ENCODE measurements at regions not wholly inside any gene's neighbourhood (a gene's known extent, or its start where the extent isn't known, plus 50 kb on each side); places are given as distances from the start of the nearest gene placed in this dataset.

DNA sequence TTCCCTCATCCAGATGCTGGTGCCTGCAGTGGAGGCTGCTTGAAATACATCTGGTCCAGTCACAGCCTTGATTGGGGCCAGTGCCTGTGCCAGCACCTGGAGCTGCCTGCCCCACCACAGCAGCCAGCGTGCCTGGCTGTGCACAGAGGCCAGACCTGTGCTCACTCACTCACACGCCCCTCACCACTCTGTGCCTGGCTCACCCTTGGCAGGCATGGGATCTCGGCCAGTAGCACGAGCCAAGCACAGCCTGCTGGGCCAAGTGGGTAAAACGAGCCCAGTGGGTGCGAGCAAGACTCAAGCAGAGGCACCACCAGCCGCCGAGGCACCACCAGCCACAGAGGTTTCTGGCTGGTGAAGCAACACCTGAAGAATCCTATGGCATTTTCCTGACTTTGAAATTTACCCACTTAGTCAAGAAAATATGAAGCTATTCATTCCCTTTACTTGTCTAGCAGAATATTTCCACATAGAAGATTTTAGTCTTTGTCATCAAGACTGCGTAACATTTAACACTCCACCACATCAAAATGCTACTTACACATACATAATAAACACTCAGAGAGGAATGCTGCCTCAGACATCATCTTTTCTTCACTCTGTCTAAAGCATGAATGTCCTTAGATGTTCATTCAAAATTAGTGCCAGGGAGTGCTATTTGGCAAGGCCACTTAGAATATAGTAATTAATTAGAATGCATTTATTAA is 424.3 kb upstream of the FAT3 start:
- POLR2A ChIA-PET: no interaction called here
- Mint-ChIP-seq H3K4me3 (no peak overlapping the region), H3K4me1 (no peaks in the 10 kb centered on the region), H3K27me3 (peaks cover 0 to 2% (median 0%) of the 10 kb centered on the region in 5 donors), H3K27ac (no peak overlapping the region), H3K36me3 (no peaks in the 10 kb centered on the region), H3K9me3 (peaks cover 0 to 6% (median 2%) of the 10 kb centered on the region in 9 donors)
- no peak for DNase-seq
- no peak for ATAC-seq

DNA sequence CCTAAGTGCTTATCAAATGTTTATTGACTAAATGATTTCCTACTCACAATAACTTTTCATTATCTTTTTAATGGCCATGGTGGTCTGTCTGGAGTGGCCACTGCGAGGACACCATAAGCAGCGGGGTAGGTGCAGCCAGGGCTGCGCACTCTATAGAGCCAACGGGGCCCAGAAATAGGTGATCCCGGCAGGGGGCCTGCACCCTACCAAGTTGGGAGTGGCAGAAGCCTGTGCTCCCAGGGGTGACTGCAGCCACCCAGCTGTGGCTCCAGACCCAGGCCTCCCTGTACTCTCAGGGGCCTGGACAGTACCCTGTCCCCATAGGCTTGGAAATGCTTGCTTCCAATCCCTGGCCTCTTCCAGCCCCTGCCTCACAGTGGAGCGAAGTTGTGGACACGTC is 426.4 kb upstream of the FAT3 start:
- Mint-ChIP-seq H3K4me3 (no peak overlapping the region), H3K9me3 (peaks cover 0 to 6% (median 2%) of the 10 kb centered on the region in 9 donors), H3K27me3 (peaks cover 0 to 2% (median 0%) of the 10 kb centered on the region in 5 donors), H3K4me1 (no peaks in the 10 kb centered on the region), H3K27ac (no peak overlapping the region), H3K36me3 (no peaks in the 10 kb centered on the region)
- no peak for DNase-seq
- no peak for ATAC-seq
- POLR2A ChIA-PET: no interaction called here

DNA sequence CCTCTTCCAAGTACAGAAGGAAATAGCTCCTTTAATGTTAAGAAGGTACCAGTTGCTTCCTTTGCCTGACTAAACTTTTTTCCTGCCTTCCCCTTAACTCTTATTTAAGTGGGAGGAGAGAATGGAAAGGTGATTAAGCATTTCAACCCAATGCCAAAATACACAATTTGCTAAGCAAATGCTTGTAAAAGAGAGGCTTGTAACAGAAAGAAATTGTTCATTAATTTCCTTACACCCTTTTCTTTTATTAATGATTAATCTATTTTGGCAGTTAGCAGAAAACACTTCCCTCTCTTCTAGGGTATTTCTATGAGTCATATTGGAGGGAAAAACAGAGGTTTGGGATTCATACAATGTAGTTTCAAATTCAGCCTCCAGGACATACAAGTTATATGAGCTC is 427.6 kb upstream of the FAT3 start:
- peaks cover 0 to 6% (median 2%) of the 10 kb centered on the region in 9 donors for H3K9me3 Mint-ChIP-seq
- H3K27me3 Mint-ChIP-seq: peaks cover 0 to 2% (median 0%) of the 10 kb centered on the region in 5 donors
- H3K36me3 Mint-ChIP-seq: no peaks in the 10 kb centered on the region
- POLR2A ChIA-PET: no interaction called here
- DNase-seq: no peak
- no peak for ATAC-seq
- no peak overlapping the region for H3K27ac Mint-ChIP-seq
- no peaks in the 10 kb centered on the region for H3K4me1 Mint-ChIP-seq
- H3K4me3 Mint-ChIP-seq: no peak overlapping the region

DNA sequence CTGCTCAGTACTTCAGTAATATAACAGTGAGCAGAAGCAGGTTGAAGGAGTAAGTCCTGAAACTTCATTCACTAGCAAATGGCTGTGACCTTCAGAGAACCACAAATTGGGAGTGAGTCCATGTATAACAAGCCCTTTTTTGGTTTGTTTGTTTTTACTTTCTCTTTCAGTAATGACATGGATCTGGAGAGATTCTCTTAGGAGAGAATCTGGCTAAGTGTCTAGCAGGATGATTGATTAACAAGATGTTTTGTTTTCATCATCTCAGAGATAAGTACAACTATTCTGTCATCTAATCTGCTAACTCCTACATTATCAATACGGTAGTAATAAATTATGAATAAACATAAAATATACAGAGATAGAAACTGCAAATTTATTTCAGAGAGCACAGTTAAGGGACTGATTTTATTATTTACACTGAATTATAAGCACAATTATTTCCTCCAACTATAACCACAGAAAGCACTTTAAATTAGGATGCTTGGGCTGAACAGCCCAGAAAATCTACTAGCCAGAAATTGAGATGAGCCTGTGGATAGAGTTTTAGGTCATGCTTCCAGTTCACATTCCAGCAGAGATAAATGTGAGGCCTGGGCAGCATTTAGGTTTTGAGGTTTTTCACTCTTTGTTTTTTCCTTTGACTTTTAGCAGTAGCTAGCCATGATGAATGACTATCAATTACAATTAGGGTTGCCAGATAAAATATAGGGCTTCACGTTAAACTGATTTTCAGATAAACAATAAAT is 429.3 kb upstream of the FAT3 start:
- Mint-ChIP-seq H3K36me3 (no peaks in the 10 kb centered on the region), H3K27ac (no peak overlapping the region), H3K4me1 (no peaks in the 10 kb centered on the region), H3K4me3 (no peak overlapping the region), H3K9me3 (peaks cover 0 to 6% (median 0%) of the 10 kb centered on the region in 9 donors), H3K27me3 (peaks cover 0 to 2% (median 0%) of the 10 kb centered on the region in 5 donors)
- POLR2A ChIA-PET: no interaction called here
- ATAC-seq (no peak), DNase-seq (no peak)

DNA sequence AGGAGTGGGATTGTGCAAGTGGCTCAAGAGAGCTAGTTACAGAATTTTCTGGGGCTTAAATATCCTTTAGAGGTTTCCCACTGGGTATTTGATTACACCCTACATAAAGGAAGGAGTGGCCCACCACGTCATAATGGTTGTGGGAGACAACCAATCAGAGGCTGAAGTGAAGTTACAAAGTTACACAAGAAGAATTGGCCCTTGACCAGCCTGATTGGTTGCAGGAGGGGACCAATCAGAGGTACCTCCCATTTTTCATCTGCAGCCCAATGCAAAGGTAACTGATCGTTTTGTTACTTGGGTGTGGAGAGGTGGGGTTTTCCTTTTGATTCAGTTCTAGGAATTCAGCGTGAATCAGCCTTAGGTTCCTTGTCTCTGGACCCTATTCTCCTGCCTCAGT is 430.5 kb upstream of the FAT3 start:
- H3K9me3 Mint-ChIP-seq: peaks cover 0 to 5% (median 1%) of the 10 kb centered on the region in 9 donors
- no peak for ATAC-seq
- peaks cover 0 to 2% (median 0%) of the 10 kb centered on the region in 5 donors for H3K27me3 Mint-ChIP-seq
- POLR2A ChIA-PET: no interaction called here
- no peak overlapping the region for H3K27ac Mint-ChIP-seq
- no peaks in the 10 kb centered on the region for H3K4me1 Mint-ChIP-seq
- no peaks in the 10 kb centered on the region for H3K36me3 Mint-ChIP-seq
- no peak for DNase-seq
- no peak overlapping the region for H3K4me3 Mint-ChIP-seq

DNA sequence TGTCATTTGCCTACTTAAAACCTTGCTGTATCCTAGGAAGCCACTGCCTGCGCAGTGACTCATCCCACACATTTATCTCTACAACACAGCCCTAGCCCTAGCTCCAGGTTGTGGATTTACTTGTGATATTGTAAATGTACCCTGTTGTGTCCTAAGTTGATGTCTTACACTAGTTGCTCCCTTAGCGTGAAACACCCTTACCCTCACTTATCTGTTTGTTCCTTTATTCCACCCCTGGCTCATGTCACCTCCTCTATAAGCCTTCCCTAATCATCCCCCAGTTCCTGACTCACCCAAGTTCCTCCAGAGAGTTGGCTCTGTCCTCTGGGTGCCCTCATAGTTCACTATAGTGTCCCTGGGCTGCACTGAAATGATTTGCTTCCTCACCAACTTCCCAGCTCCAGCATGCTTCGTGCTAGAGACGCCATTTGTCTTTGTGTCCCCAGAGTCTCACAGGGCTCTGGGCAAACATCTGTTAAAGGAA is 431.8 kb upstream of the FAT3 start:
- ATAC-seq: no peak
- Mint-ChIP-seq H3K36me3 (no peaks in the 10 kb centered on the region), H3K27me3 (no peaks in the 10 kb centered on the region), H3K4me3 (no peak overlapping the region), H3K4me1 (no peaks in the 10 kb centered on the region), H3K9me3 (peaks cover 0 to 3% (median 0%) of the 10 kb centered on the region in 9 donors), H3K27ac (no peak overlapping the region)
- DNase-seq: no peak
- POLR2A ChIA-PET: no interaction called here

DNA sequence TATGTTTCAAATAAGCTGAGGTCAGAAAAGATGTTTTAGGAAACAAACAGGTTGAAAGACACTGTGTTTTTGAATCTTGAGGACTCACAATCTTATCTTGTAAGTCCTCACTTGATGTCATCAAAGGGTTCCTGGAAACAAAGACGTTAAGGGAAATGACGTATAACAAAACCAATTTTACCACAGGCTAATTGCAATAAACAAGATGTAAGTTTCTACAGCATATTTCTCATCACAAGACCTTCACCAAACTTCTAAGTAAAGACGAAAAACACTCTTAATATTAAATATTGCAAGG is 433.5 kb upstream of the FAT3 start:
- Mint-ChIP-seq H3K27ac (no peak overlapping the region), H3K4me1 (no peaks in the 10 kb centered on the region), H3K27me3 (no peaks in the 10 kb centered on the region), H3K9me3 (peaks cover 0 to 8% (median 0%) of the 10 kb centered on the region in 9 donors), H3K4me3 (no peak overlapping the region), H3K36me3 (no peaks in the 10 kb centered on the region)
- ATAC-seq (no peak), DNase-seq (no peak)
- POLR2A ChIA-PET: no interaction called here

DNA sequence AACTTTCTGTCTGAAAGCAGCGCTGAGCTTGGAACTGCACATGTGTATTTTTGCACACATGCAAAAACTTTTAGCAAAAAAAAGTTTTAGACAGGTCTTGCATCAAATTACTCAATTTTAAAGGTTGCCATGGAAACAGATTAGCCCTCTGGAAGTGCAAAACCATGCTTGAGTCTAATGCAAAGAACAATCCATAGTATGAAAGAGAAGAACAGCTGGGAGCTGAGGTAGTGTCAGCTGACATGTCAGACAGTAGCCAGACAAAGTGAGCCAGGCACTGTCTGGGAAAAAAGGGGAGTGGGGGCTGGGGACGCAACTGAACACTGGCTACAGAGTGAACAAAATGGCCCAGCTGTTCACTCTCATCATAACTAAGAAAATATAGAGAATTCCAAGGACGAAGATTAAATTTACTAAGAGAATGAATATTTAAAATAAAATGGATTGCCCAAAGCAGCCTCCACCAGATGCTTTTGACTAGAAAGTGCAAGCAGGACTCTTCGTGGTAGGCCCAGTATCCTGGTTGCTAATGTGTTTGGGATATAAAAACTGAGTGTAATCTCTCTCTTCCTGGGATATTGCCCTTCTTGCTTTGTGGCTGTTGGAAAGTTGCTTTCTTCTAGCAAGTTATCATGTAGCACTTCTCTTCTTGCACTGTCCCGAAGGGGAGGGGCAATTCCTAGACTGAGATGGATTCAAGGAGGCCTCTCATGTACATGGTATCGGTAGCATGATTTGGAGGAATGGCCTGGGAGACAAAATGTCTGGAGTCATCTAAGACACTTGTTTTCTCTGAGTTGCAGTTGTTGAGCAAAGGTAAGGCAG is 434.1 kb upstream of the FAT3 start:
- no peaks in the 10 kb centered on the region for H3K4me1 Mint-ChIP-seq
- DNase-seq (no peak), ATAC-seq (no peak)
- H3K27me3 Mint-ChIP-seq: no peaks in the 10 kb centered on the region
- POLR2A ChIA-PET: no interaction called here
- H3K4me3 Mint-ChIP-seq: no peak overlapping the region
- H3K36me3 Mint-ChIP-seq: no peaks in the 10 kb centered on the region
- H3K27ac Mint-ChIP-seq: no peak overlapping the region
- H3K9me3 Mint-ChIP-seq: peaks cover 0 to 8% (median 0%) of the 10 kb centered on the region in 9 donors

DNA sequence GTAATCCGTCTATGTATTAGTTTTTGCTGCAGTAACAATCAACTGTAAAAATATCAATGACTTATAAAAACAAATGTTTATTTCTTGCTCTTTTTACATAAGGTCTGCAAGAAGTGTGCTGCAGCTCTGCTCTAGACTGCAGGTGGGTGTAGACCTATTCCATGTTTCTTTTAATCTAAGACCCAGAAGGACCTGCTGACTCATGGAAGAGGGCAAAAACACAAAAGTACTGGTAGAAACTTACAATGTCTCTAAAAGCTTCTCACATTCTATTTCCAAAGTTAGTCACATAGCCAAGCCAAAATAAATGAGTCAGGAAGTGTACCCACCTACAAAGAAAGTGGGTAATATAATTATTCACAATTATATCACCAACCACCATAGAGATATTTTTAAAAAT is 435.9 kb upstream of the FAT3 start:
- Mint-ChIP-seq H3K36me3 (no peaks in the 10 kb centered on the region), H3K4me1 (no peaks in the 10 kb centered on the region), H3K27me3 (no peaks in the 10 kb centered on the region), H3K27ac (no peak overlapping the region), H3K4me3 (no peak overlapping the region), H3K9me3 (peaks cover 0 to 11% (median 4%) of the 10 kb centered on the region in 9 donors)
- POLR2A ChIA-PET: no interaction called here
- DNase-seq (no peak), ATAC-seq (no peak)

DNA sequence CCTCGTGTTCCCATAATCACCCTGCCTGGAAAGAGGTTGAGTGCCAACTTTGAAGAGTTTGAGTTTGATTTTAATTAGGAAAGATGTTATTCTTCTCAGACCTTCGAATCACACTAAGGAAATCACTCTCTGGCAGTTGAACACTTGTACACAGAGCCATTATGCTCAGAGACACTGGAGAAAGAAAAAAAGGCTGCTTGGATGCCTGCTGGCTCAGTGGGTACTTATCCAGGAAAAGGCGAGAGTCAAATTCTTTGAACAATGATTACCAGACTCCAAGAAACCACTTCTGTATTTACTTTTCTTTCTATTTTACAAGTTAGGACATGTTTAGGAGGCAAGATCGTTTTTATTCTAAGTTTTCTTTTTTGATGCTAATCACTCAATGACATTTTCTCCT is 438.5 kb upstream of the FAT3 start:
- no peaks in the 10 kb centered on the region for H3K4me1 Mint-ChIP-seq

DNA sequence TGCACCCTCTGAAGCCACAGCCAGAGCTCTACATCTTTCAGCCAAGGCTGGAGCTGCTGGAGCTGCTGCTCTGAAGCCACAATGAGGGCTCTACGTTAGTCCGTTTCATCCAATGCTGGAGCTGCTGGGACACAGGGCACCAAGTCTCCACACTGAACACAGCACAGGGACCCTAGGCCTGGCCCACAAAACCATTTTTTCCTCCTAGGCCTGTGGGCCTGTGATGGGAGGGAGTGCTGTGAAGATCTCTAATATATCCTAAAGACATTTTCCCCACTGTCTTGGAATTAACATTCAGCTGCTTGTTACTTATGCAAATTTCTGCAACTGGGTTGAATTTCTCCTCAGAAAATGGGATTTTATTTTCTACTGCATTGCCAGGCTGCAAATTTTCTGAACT is 441.4 kb upstream of the FAT3 start:
- ATAC-seq (no peak), DNase-seq (no peak)
- peaks cover 3 to 19% (median 9%) of the 10 kb centered on the region in 9 donors for H3K9me3 Mint-ChIP-seq
- POLR2A ChIA-PET: no interaction called here
- no peaks in the 10 kb centered on the region for H3K4me1 Mint-ChIP-seq
- H3K4me3 Mint-ChIP-seq: no peak overlapping the region
- no peaks in the 10 kb centered on the region for H3K27me3 Mint-ChIP-seq
- H3K36me3 Mint-ChIP-seq: no peaks in the 10 kb centered on the region
- H3K27ac Mint-ChIP-seq: no peak overlapping the region

More for the DNA sequence above, 438.5 kb upstream of the FAT3 start:
- Mint-ChIP-seq H3K36me3 (no peaks in the 10 kb centered on the region), H3K27ac (no peak overlapping the region), H3K4me3 (no peak overlapping the region), H3K9me3 (peaks cover 3 to 18% (median 9%) of the 10 kb centered on the region in 9 donors), H3K27me3 (no peaks in the 10 kb centered on the region)
- DNase-seq: no peak
- POLR2A ChIA-PET: no interaction called here
- no peak for ATAC-seq

DNA sequence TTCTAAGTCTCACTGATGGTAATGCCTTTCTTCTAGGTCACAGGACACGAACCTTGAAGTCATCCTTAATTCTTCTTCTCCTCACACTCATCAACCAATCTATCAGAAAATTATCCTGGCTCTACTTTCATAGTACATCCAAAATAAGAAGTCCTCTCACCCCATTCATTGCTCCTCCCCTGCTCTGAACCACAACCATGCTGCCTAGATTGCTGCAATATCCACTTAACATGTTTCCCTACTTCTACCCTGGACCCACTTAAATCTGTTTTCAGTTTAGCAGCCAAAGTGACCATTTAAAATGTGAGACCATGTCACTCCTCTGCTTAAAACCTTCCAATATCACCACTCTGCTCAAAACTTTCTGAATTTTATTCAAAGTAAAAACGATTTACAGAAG is 445.9 kb upstream of the FAT3 start:
- Mint-ChIP-seq H3K36me3 (no peaks in the 10 kb centered on the region), H3K9me3 (peaks cover 0 to 14% (median 9%) of the 10 kb centered on the region in 9 donors), H3K27me3 (no peaks in the 10 kb centered on the region), H3K4me1 (no peaks in the 10 kb centered on the region), H3K27ac (no peak overlapping the region), H3K4me3 (no peak overlapping the region)
- ATAC-seq: no peak
- DNase-seq: no peak
- POLR2A ChIA-PET: no interaction called here

DNA sequence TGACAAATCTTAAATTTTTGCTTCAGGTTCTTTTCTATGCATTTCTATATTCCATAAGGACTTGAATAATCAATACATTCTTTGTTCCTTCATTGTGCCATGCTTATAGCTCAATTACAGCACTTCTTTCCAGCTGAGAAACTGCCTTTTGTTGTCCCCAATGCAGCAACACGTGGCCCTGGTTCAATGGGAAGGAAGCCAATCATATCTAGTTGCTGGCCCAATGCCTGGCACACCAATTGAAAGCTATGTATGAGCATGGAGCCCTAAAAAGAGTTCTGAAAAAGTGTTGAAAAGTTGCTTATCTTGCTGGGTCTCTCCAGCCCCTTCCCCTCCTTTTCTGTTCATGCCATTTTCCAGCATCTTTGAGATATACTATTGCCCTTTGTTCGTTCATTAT is 448.0 kb upstream of the FAT3 start:
- H3K27me3 Mint-ChIP-seq: no peaks in the 10 kb centered on the region
- DNase-seq (no peak), ATAC-seq (no peak)
- H3K4me1 Mint-ChIP-seq: no peaks in the 10 kb centered on the region
- peaks cover 0 to 27% (median 6%) of the 10 kb centered on the region in 9 donors for H3K9me3 Mint-ChIP-seq
- H3K4me3 Mint-ChIP-seq: no peak overlapping the region
- H3K36me3 Mint-ChIP-seq: no peaks in the 10 kb centered on the region
- no peak overlapping the region for H3K27ac Mint-ChIP-seq
- POLR2A ChIA-PET: no interaction called here

Data from naive thymus-derived CD8-positive, alpha-beta T cell (primary cell).